ENCODE measurements at regions not wholly inside any gene's neighbourhood (a gene's known extent, or its start where the extent isn't known, plus 50 kb on each side); places are given as distances from the start of the nearest gene placed in this dataset.

DNA sequence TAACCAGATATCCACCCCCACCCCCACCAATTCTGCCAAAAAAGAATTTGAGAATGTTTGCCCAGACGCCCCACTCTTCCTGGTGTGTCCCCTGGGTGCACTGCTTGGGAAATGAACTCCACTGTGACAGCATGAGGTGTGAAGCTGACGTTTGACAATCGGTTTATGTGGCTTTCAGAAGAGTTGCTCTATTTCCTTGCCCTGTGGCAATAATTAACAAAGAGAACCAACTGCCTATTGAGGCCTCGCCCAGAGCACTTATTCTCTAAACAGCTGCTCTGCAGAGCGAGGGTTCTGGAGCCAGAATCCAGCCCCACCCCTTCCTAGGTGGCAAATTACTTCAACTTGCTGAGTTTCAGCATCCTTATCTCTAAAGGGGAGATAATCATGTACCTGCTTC lies 115.8 kb upstream of the SIX3 start:
- intact Hi-C loops (cut with micrococcal nuclease) = no loop called here
- no peaks in the 10 kb centered on the region for H3K36me3 Mint-ChIP-seq (ENCODE audit: low read depth)
- H3K27ac Mint-ChIP-seq = no peak overlapping the region
- H3K27me3 Mint-ChIP-seq (ENCODE audit: low read depth) = peaks cover 4% of the 10 kb centered on the region
- H3K4me3 Mint-ChIP-seq (ENCODE audit: low read depth) = no peak overlapping the region
- H3K9me3 Mint-ChIP-seq = no peaks in the 10 kb centered on the region
- H3K4me1 Mint-ChIP-seq (ENCODE audit: low read depth) = no peaks in the 10 kb centered on the region
- no peak for DNase-seq (ENCODE audit: low spot score)

DNA sequence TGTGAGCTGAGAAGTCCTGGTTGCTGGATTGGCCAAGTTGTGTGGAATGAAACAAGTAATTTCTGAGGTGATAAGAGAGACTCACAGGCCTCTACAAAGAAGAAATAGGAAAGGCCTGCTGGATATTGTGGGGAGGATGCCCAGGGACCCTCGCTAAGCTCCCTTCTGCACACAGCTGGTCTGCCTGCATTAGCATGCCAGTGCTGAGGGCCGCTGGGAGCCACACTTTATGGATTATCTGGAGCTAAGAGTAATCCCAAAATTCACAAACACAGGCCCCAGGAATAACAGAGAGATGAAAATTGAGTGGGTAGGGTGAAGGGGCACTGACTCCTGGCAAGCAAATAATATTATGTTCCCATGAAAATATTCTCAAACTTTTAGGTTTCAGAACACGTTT lies 114.9 kb upstream of the SIX3 start:
- Mint-ChIP-seq H3K9me3 (no peaks in the 10 kb centered on the region), H3K36me3 (ENCODE audit: low read depth) (no peaks in the 10 kb centered on the region), H3K27me3 (ENCODE audit: low read depth) (no peaks in the 10 kb centered on the region), H3K4me1 (ENCODE audit: low read depth) (no peaks in the 10 kb centered on the region), H3K27ac (no peak overlapping the region), H3K4me3 (ENCODE audit: low read depth) (no peak overlapping the region)
- intact Hi-C loops (cut with micrococcal nuclease) = no loop called here
- DNase-seq (ENCODE audit: low spot score) = no peak

DNA sequence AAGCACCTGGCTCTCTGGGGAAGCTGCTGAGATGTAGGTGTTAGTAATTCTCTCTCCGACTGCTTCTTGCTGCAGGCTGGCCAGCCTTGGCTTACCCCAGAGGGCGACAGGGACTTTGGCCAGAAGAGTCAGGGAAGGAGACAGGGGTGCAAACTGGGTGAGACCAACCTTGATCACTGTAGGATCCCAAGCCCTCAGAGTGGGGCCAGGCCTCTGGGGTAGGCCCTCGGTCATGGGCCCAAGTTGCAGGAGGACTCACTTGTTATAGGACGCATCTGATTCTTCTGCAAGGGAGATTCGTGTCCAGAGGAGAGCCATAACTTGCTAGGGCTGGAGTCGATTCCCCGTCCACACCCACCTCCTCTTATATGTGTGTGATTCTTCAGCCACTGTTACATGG lies 111.7 kb upstream of the SIX3 start:
- H3K27ac Mint-ChIP-seq = no peak overlapping the region
- peaks cover 16% of the 10 kb centered on the region for H3K4me1 Mint-ChIP-seq (ENCODE audit: low read depth)
- H3K36me3 Mint-ChIP-seq (ENCODE audit: low read depth) = peaks cover 6% of the 10 kb centered on the region
- no peak for DNase-seq (ENCODE audit: low spot score)
- peaks cover 7% of the 10 kb centered on the region for H3K9me3 Mint-ChIP-seq
- H3K27me3 Mint-ChIP-seq (ENCODE audit: low read depth) = no peaks in the 10 kb centered on the region
- intact Hi-C loops (cut with micrococcal nuclease) = loop anchor here (10.0 kb wide), 2 partner anchors 65 to 735 kb away; no protein-coding TSS in a partner anchor
- H3K4me3 Mint-ChIP-seq (ENCODE audit: low read depth) = no peak overlapping the region

GRCh38 chr2:44833171-44834069 lies 108.1 kb upstream of the SIX3 start:
- DNase-seq (ENCODE audit: low spot score) = no peak

DNA sequence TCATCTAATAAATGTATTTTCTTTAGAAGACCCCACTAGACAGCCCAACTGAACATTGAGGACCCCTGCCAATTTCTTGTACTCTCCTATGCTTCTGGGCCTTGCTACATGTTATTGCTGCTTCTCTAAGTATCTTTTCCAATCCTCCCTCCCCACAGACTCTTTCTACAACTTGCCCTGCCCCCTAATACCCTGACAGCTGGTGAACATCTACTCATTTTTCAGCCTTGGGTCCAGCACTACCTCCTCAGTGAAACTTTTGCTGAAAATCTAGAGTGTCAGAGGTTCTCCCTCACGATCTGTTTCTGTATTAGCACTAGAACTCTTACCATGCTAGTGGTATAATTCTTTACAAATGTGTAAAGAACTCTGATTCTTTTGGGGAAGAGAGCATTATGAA lies 106.8 kb upstream of the SIX3 start:
- Mint-ChIP-seq H3K27me3 (ENCODE audit: low read depth) (no peaks in the 10 kb centered on the region), H3K4me1 (ENCODE audit: low read depth) (peaks cover 43% of the 10 kb centered on the region), H3K4me3 (ENCODE audit: low read depth) (no peak overlapping the region), H3K9me3 (peaks cover 7% of the 10 kb centered on the region), H3K27ac (peak overlapping the region; percentile 53), H3K36me3 (ENCODE audit: low read depth) (peaks cover 6% of the 10 kb centered on the region)
- no peak for DNase-seq (ENCODE audit: low spot score)
- intact Hi-C loops (cut with micrococcal nuclease) = loop anchor here (10.0 kb wide), 2 partner anchors 60 to 730 kb away; no protein-coding TSS in a partner anchor

More at GRCh38 chr2:44833171-44834069, 108.1 kb upstream of the SIX3 start:
- peak overlapping the region; percentile 94 for H3K27ac Mint-ChIP-seq
- H3K9me3 Mint-ChIP-seq = peaks cover 7% of the 10 kb centered on the region
- intact Hi-C loops (cut with micrococcal nuclease) = loop anchor here (1.0 to 10.0 kb wide), 5 partner anchors 26 to 731 kb away; no protein-coding TSS in a partner anchor
- peak overlapping the region; percentile 38 for H3K4me3 Mint-ChIP-seq (ENCODE audit: low read depth)
- H3K27me3 Mint-ChIP-seq (ENCODE audit: low read depth) = no peaks in the 10 kb centered on the region
- H3K4me1 Mint-ChIP-seq (ENCODE audit: low read depth) = peaks cover 43% of the 10 kb centered on the region
- peaks cover 6% of the 10 kb centered on the region for H3K36me3 Mint-ChIP-seq (ENCODE audit: low read depth)

GRCh38 chr2:44836174-44836573 lies 105.3 kb upstream of the SIX3 start:
- Mint-ChIP-seq H3K36me3 (ENCODE audit: low read depth) (peaks cover 6% of the 10 kb centered on the region), H3K9me3 (peaks cover 7% of the 10 kb centered on the region), H3K4me1 (ENCODE audit: low read depth) (peaks cover 43% of the 10 kb centered on the region), H3K27ac (peak overlapping the region; percentile 78), H3K27me3 (ENCODE audit: low read depth) (no peaks in the 10 kb centered on the region), H3K4me3 (ENCODE audit: low read depth) (no peak overlapping the region)
- peak; percentile 57 for DNase-seq (ENCODE audit: low spot score)
- intact Hi-C loops (cut with micrococcal nuclease) = loop anchor here (1.0 to 10.0 kb wide), 3 partner anchors 59 to 729 kb away; no protein-coding TSS in a partner anchor

DNA sequence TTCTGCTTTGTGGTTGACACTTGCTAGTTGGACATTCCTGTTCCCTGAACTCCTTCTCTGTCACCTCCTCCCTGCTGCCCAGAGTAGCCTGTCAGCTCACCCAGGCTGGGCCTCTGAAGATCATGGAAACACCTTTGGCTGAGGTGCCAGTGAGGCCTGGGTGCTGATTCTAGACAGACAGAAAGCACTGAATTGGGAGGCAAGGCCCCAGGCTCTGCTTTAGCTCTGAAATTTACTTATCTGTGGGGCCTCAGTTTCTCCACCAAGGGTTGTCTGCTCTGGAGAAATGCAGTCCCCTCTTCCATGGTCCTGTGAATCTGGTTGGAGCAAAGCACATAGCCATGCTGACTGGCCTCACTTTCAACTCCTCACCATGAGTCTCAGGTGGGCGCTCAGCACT lies 104.6 kb upstream of the SIX3 start:
- H3K9me3 Mint-ChIP-seq = peaks cover 7% of the 10 kb centered on the region
- peak overlapping the region; percentile 68 for H3K27ac Mint-ChIP-seq
- H3K4me1 Mint-ChIP-seq (ENCODE audit: low read depth) = peaks cover 43% of the 10 kb centered on the region
- intact Hi-C loops (cut with micrococcal nuclease) = loop anchor here (1.0 to 10.0 kb wide), 3 partner anchors 58 to 728 kb away; no protein-coding TSS in a partner anchor
- no peaks in the 10 kb centered on the region for H3K27me3 Mint-ChIP-seq (ENCODE audit: low read depth)
- peaks cover 6% of the 10 kb centered on the region for H3K36me3 Mint-ChIP-seq (ENCODE audit: low read depth)
- H3K4me3 Mint-ChIP-seq (ENCODE audit: low read depth) = no peak overlapping the region
- DNase-seq (ENCODE audit: low spot score) = no peak

DNA sequence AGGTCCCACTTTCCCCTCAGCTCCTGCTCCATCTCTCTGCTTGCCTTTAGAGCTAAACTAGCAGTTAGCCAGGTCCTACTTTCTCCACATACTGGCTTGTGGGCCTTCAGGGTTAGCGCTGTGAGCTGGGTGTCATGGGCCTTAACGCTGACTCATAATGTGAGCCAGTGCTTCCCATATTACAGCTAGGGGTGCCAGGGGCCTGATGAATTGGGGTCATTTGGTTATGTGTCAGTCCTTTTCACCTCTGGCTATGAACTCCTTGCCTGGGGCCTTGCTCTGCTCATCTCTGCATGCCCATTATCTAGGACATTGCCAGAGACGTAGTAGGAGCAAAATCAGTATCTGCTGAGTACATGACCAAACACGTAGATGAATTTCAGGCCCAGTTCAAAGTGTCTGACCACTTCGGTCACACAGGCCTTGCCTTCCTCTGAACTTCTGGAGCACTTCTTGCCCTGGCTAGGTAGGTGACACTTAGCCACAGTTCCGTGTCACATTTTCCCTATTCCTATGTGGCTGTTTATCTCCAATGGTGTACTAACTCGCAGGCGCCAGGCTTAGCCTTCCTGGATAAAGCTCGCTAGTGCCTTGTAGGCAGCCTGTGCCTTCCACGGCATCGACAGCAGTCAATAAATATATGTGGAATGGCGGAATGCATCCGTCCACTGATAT lies 103.2 kb upstream of the SIX3 start:
- H3K4me1 Mint-ChIP-seq (ENCODE audit: low read depth) = peaks cover 39% of the 10 kb centered on the region
- DNase-seq (ENCODE audit: low spot score) = no peak
- H3K4me3 Mint-ChIP-seq (ENCODE audit: low read depth) = no peak overlapping the region
- H3K27me3 Mint-ChIP-seq (ENCODE audit: low read depth) = no peaks in the 10 kb centered on the region
- H3K9me3 Mint-ChIP-seq = peaks cover 5% of the 10 kb centered on the region
- intact Hi-C loops (cut with micrococcal nuclease) = loop anchor here (10.0 kb wide), 2 partner anchors 57 to 727 kb away; no protein-coding TSS in a partner anchor
- peaks cover 6% of the 10 kb centered on the region for H3K36me3 Mint-ChIP-seq (ENCODE audit: low read depth)
- no peak overlapping the region for H3K27ac Mint-ChIP-seq

DNA sequence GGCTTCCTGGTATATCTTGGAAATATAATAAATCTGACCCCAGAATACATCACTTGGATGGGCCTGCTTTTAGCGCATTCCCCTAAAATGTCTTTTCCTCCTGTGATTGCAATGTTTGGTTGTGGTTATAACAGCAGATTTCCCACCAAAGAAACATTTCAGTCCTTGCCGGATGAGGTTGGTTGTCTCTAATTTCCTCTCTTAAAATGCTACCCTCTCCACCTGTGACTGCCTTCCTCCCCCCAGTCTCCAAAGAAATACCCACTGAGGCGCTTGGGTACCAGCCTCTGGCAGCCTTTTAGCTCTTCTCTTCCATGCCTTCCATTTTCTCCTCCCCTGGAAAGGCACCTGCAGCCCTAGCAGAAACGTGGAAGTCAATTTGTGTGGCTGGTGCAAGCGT lies 102.1 kb upstream of the SIX3 start:
- no peak overlapping the region for H3K4me3 Mint-ChIP-seq (ENCODE audit: low read depth)
- H3K4me1 Mint-ChIP-seq (ENCODE audit: low read depth) = peaks cover 31% of the 10 kb centered on the region
- DNase-seq (ENCODE audit: low spot score) = no peak
- H3K27me3 Mint-ChIP-seq (ENCODE audit: low read depth) = no peaks in the 10 kb centered on the region
- no peak overlapping the region for H3K27ac Mint-ChIP-seq
- peaks cover 4% of the 10 kb centered on the region for H3K36me3 Mint-ChIP-seq (ENCODE audit: low read depth)
- intact Hi-C loops (cut with micrococcal nuclease) = loop anchor here (10.0 kb wide), 2 partner anchors 55 to 725 kb away; no protein-coding TSS in a partner anchor
- no peaks in the 10 kb centered on the region for H3K9me3 Mint-ChIP-seq

DNA sequence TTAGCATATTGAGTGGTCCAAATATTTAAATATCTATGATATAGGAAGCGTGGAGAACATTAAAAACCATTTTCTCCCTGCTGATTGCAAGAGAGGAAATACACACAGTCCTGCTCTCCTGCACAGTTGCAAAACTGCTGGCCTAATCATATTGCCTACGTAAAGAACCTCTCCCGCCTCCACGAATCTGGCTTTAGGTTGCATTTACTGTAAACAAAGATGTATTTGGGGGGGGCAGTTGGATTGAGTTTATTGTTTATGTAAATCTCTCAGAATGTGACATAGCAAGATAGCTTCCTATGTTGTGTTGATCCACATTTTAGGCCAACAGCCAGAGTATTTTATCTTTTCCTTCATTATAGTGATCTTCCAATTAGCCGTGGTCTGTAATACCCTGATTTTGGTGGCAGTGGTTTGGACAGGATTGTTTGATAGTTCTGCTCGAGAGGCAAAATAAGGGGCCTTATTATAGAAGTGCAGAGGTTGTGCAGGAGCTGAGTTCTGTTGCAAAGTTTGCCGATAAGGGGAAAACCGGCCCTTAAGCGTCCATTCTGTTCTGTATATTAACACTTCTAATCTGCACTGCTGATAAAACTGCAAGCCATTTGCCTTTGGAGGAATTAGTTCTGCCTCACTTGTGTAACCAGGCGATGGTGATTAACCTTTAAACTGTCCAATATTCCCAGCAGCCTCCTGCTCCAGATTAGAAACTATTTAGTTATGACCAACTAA lies 101.6 kb upstream of the SIX3 start:
- intact Hi-C loops (cut with micrococcal nuclease) = loop anchor here (10.0 kb wide), 2 partner anchors 55 to 725 kb away; no protein-coding TSS in a partner anchor
- no peaks in the 10 kb centered on the region for H3K9me3 Mint-ChIP-seq
- no peaks in the 10 kb centered on the region for H3K27me3 Mint-ChIP-seq (ENCODE audit: low read depth)
- no peak overlapping the region for H3K4me3 Mint-ChIP-seq (ENCODE audit: low read depth)
- no peaks in the 10 kb centered on the region for H3K36me3 Mint-ChIP-seq (ENCODE audit: low read depth)
- H3K27ac Mint-ChIP-seq = no peak overlapping the region
- H3K4me1 Mint-ChIP-seq (ENCODE audit: low read depth) = peaks cover 30% of the 10 kb centered on the region
- no peak for DNase-seq (ENCODE audit: low spot score)

DNA sequence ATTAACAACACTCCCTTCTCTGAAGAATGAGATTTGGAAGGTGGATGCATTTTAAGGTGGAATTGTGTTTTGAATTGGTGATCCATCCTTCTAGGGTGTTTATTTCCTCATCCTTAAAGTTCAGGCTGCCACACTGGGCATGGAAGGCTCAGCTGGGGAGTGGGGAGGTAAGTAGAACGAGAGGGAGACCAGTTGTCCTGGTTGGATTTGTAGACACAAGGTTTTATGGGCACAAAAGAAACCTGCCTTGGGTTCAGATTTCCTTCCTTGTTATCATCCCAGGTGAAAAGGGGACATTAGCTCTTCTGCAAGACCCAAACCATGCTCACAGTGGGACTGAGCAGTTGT lies 101.0 kb upstream of the SIX3 start:
- Mint-ChIP-seq H3K36me3 (ENCODE audit: low read depth) (no peaks in the 10 kb centered on the region), H3K4me1 (ENCODE audit: low read depth) (peaks cover 28% of the 10 kb centered on the region), H3K9me3 (no peaks in the 10 kb centered on the region), H3K27ac (no peak overlapping the region), H3K27me3 (ENCODE audit: low read depth) (no peaks in the 10 kb centered on the region), H3K4me3 (ENCODE audit: low read depth) (no peak overlapping the region)
- intact Hi-C loops (cut with micrococcal nuclease) = no loop called here
- no peak for DNase-seq (ENCODE audit: low spot score)

DNA sequence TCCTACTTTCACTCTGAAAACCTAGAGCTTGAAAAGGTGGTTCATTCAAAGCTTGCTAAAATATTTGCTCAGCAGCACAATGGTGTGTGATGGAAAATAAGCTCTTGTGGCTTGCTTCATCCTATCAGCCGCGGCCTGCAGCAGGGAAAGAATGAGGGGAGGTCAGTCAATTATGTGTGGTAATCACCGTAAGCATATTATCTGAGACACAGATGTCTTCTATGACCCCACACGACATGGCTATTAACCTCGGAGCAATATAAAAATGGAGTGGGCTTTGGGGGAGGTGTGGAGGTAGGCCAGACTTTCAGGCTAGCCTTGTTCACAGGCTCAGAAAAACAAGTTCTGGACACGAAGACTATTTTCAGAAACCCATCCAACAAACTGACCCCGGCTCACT lies 98.4 kb upstream of the SIX3 start:
- intact Hi-C loops (cut with micrococcal nuclease) = no loop called here
- Mint-ChIP-seq H3K27me3 (ENCODE audit: low read depth) (no peaks in the 10 kb centered on the region), H3K4me3 (ENCODE audit: low read depth) (no peak overlapping the region), H3K36me3 (ENCODE audit: low read depth) (no peaks in the 10 kb centered on the region), H3K27ac (no peak overlapping the region), H3K9me3 (no peaks in the 10 kb centered on the region), H3K4me1 (ENCODE audit: low read depth) (peaks cover 9% of the 10 kb centered on the region)
- DNase-seq (ENCODE audit: low spot score) = no peak

Data from activated T-helper 2 cell treated with anti-CD3 and anti-CD28 coated beads, Interferon-gamma antibody, Interleukin-2, Interleukin-4, amounts not matched to agents 10 μg/mL and 5 μg/mL and 100 μg/mL, durations not matched to agents 14 hours and 24 hours and 36 hours (primary cell).